GM21529 (cell line): ENCODE measurements at regions not wholly inside any gene's neighbourhood (a gene's known extent, or its start where the extent isn't known, plus 50 kb on each side); places are given as distances from the start of the nearest gene placed in this dataset.

Experiments used
- ATAC-seq: cut with Tn5 transposase; IDR thresholded peaks from one replicate; pipeline ENCODE4 v1.9.1; 2021; ENCODE audit not compliant: unreplicated experiment

DNA sequence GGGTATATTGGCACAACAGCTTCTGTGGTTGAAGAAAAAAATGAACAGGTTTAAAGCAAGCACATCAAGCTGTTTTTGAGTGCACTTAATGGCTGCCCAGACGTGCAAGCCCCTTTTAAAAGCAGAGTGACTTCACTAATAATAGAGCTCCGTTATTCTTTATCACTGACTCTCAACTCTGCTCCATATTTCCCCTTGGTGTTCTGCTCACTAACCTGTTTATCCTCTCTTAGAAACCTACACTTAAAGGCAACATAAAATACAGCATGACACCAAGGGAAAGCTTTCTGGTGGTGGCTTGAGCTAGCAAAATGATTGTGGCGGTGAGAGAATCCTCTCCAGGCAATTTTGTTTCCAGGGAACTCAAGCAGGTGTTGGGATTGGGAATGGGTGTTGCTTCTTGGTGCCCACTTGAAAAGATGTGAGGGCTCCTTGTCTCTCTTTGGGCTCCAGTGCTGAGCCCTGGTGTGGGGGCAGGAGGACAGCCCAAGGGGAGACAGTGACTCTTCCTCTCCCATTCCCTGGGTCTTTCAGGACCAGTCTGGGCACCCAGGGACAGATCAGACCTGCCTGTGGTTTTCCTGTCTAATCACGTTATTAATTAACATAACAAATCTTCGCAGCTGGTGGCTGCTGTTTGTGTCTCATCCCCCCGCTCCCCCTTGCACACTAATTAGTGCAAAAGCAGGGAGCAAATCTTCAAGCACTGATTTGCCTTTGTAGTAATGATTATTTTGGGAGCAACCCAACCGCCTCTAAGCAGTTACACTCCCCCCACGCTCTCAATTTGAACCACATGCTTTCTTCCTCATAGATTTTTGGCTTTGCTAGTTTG is 289.4 kb upstream of the CXCR4 start:
- no peak for ATAC-seq

DNA sequence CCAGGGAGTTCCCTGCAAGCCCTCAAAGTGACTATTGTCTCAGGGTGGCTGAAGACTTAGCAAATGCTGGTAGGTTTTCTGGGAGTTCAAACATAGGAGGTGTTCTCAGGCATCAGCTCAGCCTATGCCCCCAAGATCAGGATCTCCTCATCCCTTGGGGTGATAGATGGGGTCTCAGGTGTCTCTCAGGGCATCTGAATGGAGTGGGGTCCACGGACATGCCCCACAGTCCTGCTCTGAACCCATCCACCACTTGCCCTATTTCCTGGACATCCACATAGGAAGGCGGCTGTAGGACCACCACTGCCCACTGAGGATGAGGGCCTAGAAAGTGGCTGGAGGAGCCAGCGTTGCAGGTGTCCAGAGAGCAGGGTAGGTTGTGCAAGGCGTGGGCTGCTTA is 287.0 kb upstream of the CXCR4 start:
- ATAC-seq, result no peak

DNA sequence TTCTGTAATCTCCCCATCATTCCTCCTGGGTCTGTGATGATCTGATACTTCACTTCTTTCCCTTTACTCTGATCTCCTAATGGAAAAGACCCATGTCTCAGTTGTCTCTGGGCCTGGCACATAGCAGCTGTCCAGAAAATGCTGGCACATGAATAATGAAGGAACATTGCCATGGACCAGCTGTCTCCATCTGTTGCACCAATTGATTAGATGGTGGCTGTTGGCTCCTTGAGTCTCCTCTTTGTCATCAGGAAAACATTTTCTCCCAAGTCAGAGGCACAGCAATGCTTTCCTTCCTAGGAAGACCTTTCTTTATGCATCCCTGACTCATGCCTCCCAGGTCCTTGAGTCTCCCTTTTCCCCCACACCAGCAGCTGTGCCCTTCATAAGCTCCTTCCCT is 286.2 kb upstream of the CXCR4 start:
- no peak for ATAC-seq

DNA sequence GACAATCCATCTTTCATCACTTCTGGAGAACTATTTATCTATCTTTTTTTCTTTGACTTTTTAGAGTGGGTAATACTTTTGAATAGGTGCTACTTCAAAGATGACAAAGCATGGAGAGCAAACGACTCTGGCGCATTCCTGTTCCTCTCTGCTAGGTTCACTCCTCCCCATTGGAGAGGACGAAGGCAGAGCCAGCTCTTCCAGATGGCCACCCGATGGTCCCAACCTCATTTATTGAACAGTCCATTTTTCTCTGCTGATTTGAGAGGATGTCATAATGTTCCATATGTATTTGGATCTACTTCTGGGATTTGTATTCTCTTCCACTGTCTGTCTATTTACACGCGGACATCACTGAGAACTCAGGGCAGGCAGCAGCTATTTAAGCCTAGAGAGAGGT is 284.3 kb upstream of the CXCR4 start:
- ATAC-seq, result no peak

DNA sequence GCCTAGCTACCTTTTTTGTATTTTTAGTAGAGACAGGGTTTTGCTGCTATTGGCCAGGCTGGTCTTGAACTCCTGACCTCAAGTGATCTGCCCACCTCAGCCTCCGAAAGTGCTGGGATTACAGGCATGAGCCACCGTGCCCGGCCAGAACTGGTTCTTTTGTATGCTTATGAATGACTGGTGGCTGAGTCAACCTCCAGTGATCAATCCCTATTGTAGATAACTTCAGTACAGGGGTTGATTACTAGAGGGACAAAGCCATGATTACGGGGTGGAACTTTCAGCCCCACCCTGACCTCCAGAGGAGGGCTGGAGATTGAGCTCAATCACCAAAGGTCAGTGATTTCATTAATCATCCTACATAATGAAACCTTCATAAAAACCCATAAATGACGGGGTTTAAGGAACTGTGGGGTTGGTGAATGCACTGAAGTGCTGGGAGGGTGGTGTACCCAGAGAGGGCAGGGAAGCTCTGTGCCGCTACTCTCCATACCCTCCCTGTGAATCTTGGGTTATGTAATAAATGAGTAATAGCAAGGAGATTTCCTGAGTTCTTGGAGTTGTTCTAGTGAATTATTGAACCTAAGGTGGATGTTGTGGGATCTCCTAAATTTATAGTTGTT is 281.8 kb upstream of the CXCR4 start:
- ATAC-seq, result no peak

DNA sequence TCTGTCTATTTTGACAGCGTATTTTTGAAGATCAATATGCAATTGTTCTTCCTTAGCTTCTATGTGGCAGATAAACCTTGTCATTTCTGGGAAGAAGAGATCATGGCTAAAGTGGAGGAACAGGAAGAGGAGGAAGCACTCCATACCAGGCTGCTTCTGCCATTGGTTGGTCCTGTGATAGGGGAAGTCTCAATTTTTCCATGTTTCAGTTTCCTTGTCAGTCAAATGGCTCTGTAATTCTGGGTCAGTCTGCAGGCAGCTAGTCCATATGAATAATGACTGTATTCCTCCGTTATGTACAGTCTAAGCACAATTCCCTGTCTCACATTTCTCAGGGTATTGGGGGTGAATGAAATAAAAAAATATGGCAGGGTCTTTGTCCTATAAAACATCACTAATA is 277.6 kb upstream of the CXCR4 start:
- no peak for ATAC-seq

DNA sequence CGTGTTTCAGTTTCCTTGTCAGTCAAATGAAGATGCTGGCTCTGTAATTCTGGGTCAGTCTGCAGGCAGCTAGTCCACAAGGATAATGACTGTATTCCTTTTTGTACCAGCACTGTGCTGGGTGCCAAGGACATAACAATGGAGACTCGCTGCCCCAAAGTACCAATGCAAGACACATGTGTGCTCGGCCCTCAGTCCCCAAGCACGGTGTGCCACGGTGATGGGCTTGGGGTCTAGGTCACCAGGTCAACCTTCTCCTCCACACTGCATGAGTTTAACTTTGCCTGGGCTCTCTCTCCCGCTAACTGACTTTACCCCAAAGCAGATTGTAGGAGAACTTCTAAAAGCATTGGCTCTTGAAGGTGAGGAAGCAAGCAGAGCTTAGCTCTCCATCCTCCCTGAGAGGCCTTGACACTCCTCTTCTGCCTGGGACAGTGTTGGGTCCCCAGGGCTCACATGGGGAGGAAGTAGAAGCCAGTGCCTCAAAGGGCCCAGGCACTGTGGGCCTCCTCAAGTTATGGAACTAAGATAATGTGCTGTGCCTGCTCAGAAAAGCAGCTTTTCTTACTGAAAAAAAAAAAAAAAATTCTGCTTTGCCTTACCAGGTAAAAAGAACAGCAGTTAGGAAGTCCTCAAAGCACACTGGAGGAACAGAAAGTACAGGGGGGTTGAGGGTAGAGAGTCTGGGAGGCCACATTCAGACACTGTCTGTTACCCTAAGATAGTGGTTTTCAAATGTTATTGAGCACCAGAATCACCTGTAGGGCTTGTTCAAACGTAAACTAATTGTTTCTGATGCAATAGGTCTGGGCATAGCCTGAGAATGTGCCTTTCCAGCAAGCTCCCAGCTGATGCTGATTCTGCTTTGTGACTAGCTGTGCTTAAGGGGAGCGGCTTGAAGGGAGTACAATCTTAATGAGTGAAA is 276.4 kb upstream of the CXCR4 start:
- peak; percentile 77 for ATAC-seq

DNA sequence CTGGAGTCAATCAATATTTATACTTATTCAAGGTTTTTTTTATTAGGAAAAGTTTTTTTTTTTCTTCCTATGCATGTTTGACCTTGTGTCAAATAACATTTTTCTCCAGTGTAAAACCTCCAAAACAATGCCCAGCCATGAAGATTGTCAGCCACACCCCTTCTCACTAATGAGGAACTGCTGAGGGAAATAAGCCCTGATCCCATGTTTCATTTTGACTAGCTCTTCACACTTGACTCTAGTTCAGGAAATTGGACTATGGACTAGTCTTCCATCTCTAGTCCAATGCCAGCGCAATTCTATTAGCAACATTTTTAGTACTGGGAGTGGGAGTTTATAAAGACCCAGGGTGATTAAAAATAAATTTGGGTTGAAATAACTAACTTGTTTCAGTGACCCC is 275.6 kb upstream of the CXCR4 start:
- ATAC-seq, result no peak

DNA sequence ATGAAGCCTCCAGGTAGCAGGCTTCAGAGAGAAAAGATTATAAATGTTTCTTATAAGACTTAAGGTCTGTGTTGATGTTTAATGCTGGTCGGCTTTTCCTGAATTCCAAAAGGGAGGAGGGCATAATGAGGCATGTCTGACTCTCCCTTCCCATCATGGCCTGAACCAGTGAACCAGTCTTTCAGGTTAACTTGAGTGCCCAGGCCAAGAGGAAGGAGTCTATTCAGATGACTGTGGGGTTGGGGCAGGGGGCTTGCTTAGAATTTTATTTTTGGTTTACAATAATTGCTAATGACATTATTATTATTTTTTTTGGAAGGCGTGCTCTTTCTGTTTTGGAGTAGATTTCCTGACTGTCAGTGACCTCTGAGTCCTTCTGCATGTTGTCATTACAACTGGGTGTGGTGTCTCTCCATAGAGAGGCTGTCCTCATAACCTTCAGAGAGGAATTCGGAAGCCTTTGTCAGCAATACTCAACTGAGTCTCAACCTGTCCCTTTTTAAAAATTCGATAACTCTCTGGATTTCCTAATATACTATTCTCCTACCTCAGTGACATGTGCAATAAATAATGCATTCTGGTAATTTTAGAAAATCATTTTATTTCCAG is 275.1 kb upstream of the CXCR4 start:
- no peak for ATAC-seq

DNA sequence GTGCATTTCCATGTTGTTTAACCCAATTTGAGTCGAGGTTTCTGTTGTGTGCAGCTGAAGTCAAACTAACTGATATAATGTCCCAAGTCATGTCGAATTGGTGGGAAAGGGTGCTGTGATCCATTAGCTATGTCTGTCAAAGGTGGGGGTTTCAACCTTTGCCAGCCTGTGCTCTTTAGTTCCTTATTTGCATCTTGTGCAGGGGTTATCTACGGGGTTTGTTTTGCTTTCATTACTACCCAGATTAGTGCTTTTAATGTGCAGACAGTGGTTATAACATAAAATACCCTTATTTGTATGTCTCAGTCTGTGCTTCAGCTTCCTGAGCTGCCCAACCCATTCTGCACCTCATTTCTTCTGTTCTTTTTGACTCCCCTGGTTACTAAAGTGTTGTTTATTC is 271.9 kb upstream of the CXCR4 start:
- peak; percentile 77 for ATAC-seq

DNA sequence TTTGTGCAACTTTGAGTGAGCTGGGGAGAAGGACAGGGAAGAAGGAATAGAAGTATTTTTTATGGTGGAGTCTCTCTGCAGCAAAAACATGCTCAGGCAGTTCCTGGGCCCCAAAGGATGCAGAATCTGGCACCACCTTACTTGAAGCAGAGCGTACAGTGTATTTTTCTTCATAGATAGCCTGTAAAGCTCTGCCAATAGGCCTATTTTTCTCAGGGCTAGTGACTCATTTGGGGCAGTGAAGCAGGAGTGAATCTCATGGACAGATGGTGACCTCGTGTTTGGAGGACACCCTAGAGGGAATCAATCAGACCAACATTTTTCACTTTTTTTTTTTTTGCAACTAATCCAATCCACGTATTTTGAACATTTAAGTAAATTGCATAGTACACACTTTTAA is 268.1 kb upstream of the CXCR4 start:
- ATAC-seq, result no peak

DNA sequence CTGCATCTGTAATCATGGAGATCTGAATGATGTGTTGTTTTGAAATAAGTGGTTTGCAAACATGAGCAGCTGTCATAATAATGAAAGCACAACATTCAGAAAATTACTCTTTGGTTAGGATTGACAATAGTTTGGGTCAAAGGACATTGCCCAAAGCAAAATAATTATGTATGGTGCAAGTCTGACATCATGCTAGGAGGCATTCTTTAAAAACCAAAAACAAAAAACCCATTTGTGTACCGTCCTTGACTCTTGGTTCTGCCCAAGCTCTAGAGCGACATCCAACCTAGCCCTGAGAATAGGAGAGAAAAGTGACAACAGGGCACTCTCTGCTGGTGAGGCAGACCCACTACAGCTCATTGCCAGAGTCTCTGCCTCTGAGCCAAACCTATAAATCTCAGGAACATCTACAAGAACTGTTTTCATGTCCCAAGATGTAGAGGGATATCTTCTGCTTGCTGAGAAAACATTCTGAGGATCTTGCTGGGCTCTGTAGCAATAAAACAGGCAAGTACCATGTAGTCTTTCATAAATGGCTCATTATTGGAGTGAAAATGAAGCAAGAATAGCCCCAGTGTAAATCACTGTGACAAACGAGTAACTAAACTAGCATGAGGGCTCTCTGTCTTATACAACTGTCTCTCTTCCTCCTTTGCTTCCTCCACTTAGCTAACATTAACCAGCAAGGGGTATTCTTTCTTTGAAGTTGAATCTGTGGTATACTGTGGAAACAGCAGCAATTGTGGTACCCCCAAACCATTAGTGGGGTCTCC is 266.8 kb upstream of the CXCR4 start:
- peak; percentile 38 for ATAC-seq

DNA sequence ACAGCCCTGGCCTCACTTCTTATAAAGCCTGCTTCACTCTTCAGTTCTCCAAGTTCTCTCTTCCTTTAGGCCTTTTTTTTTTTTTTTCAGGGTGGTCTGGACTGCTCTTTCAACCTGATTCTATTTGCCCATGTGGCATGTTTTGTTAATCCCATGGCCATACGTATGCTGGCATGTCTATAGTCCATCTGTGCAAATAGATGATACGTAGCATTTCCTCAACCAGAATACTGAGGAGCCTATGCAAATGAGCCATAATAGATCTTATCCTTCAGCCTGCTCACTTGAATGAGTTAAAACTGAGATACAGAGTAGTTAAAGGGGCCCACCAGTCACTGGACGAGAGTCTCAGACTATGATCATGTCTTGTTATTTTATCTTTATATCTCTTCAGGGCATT is 265.2 kb upstream of the CXCR4 start:
- ATAC-seq, result no peak

DNA sequence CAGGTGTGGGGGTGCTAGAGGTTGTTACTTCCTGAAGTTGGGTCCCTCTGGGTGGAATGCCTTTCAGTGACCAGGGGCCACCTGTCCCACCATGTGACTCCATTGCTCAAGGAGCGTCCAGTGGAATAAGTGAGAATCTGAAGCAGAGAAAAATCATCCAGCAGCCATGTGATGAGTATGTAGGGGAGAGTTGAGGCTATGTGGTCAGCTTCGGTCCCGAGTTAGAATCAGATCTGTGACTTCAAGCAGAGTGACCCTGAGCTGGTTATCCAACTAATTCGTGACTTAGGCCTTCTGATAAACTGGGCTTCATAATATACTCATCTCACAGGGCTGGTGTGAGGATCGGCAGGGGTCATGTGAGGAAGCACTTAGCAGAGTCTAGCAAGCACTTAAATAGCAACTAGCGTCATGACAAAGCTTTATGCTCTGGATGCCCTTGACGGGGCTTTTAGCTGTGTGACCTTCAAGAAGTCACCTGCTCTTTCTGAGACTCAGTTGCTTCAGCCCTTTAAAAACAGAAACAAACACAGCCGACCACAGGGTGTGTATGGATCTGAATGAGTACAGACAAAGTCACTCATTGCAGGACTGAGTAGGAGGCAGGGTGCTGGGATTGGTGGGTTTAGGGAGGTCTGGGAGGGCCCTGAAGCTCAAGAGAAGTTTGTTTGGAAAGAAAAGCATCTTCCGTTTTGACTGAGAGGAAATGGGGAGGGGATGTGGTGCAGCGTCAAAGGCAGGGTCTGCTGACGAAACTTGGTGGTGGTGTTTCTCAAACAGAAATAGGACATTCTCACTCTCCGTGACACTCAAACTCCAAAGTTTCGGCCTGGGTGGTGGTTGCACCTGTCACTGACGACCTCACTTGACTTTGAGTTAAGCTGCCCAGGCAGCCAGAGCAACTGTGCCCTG is 264.0 kb upstream of the CXCR4 start:
- ATAC-seq, result peak; percentile 84

DNA sequence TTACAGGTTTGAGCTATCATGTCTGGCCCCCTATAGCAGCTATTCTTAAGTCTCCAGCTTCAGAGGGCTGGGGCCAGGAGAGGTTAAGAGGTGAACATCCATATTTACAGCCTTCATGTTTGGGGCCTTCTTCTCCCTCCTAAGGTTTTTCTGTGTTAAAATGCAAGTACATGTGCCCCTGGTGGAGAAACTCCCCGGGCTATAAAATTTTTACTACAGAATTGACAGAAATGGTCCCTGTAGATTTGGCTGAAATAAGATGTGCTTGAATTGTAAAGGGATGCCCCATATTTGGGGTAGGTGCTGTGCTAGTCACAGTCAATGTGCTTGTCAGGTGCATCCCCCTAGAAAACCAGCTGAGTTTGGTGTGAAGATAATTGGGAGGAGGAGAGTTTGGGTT is 263.3 kb upstream of the CXCR4 start:
- ATAC-seq, result no peak

DNA sequence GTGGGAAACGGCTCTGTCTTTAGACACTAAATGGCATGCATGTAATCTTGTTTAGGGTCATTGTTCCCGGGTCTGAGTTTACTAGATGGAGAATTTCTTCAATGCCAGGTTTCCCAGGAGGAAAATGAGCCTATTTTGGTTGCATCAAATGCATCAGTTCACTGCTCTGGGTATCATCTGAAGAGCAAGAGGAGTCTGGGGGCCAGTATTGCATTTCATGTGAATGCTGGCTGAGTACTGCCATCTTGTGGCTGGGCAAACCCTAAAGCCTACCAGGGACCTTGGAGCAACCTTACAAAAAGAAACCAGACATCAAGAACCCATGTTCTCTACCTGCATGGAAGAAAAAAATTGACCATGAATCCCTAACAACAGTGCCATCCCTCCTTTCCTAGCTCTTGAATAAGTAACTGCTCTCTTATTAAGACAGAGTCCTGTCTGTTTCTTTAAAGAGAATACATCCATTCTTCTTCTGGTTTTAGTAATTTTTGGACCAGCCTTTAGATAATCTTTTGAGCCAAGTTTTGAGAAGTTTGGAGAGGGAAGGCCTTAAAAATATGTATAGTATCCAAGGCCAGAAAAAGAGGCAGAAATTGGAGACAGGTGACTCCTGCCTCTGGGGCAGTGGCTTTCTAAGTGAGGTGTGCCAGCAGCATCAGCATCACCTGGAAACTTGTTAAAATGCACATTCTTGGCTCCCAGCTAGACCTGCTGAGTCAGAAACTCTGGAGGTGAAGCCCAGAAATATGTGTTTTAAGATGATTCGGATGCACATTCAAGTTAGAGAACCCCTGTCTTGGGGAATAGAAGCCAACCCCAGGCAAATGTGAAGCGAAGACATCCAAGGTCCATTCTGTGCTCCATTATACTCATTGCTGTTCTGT is 261.0 kb upstream of the CXCR4 start:
- ATAC-seq, result no peak

DNA sequence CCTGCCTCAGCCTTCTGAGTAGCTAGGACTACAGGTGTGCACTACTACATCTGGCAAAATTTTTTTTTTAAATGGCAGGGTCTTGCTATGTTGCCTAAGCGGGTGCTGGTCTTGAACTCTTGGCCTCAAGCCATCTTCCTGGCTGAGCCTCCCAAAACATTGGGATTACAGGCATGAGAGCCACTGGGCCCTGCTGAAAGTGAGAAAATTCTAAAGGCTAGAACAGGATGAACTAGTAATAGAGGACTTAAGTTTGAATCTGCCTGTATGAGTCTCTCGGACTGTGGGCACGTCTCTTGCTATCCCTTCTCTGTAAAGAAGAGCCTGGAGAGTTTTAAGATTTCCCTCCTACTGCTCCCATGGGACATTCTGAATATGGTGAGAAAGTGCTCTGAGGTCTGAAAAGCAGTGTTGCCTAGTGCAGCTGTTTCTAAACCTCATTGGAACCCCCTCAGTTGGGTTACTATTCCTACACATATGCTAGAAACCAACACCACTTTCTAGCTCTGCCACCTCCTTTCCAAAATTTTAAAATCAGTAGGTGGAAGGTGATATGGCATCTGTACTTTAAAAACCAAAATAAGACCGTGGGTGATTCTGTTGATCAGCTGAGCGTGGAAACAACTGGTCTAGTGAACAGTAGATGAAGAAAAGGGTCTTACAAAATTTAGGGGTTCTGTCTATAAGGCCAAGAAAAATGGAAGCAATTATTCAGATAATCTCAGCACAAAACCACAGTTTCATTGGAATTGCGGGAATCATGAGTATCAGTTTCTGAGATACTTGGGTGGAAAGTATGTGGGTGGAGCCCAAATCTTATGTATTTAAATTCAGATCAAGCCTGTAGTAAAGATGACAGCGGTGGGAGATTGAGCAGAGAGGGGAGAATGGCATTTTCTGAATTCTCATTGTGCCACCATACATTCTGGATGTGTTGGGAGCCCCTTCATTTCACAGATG is 259.8 kb upstream of the CXCR4 start:
- no peak for ATAC-seq
